Right cardiac atrium (tissue), 5 donors: ENCODE measurements at regions not wholly inside any gene's neighbourhood (a gene's known extent, or its start where the extent isn't known, plus 50 kb on each side); places are given as distances from the start of the nearest gene placed in this dataset.

ENCODE experiments used
- ATAC-seq, 2 donors: fragments of 200-7000 bp; cut with Tn5 transposase; one replicate each; pipeline versions ENCODE4 v1.8.0 to v1.9.1; 2020; ENCODE audit warnings: moderate library complexity in 2 of 2, mild to moderate bottlenecking in 1 of 2
- DNase-seq, 3 donors: peaks; one replicate each; pipeline ENCODE4 v3.0.0-alpha.2; 2020
- H3K27ac ChIP-seq: one replicate; pipeline ENCODE4 v1.5.1; 2013; ENCODE audit warnings: mild to moderate bottlenecking, low read length, control low read depth, moderate library complexity
- H3K27me3 ChIP-seq: one replicate; pipeline ENCODE4 v1.6.1; 2013; ENCODE audit not compliant: control insufficient read depth, insufficient read depth
- H3K4me1 ChIP-seq: one replicate; pipeline ENCODE4 v1.6.1; 2013; ENCODE audit warnings: low read length; ENCODE audit not compliant: control insufficient read depth, insufficient read depth
- H3K4me3 ChIP-seq: one replicate; pipeline ENCODE4 v1.5.1; 2013; ENCODE audit warnings: low read length, control low read depth
- H3K9me3 ChIP-seq: one replicate; pipeline ENCODE4 v1.6.1; 2013; ENCODE audit warnings: low read length; ENCODE audit not compliant: control insufficient read depth
- WGBS: extraction: QIAGEN DNeasy Blood & Tissue Kit; methylation state at CpG from one replicate; pipeline ENCODE4 v1.1.7; 2013; 5-methylcytosine and 5-hydroxymethylcytosine counted together
- intact Hi-C, 4 donors: fragments of 100-400 bp; cut with DNase I; formaldehyde crosslinking; loops; one replicate each; pipeline versions ENCODE4 v1.11.0 to v1.14.0; 2022 to 2023
- donor health status: healthy with polysubstance abuse.
- donor health status: DM: no; HTN: yes; CAD: no.
- donor health status: DM: no; HTN: no; CAD: no.
- donor health status: DM: no; HTN: yes; CAD: no; lungs with severe emphysema.
- donor health status: DM: yes; HTN: yes; CAD: no.

DNA sequence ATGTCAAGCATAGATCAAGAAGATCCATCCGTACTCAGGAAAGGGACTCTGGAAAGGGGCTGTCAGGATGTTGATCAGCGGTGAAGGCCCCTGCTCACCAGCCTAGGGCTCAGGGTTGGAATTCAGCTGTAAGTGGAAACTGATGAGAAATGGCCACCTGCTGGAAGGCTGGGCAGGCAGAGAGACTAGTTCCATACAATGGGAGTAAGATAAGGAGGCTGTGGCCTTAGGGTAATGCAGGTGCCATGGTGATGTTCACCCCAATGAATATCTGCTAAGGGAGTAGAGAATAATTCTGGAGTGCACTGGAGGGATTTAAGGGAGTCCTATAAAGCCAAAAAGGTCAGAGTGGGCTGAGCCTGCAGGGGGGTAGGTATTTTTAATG, 256.6 kb downstream of the CYRIA start:
- ATAC-seq (no peak), DNase-seq (no peak)
- Histone ChIP-seq H3K9me3 (no peaks in the 10 kb centered on the region), H3K4me3 (no peak overlapping the region), H3K27me3 (no peaks in the 10 kb centered on the region), H3K4me1 (peaks cover 2% of the 10 kb centered on the region), H3K27ac (no peak overlapping the region)
- intact Hi-C loops, result no loop called here
- WGBS, result 73% methylated on average over 2 of the region's 2 CpGs

DNA sequence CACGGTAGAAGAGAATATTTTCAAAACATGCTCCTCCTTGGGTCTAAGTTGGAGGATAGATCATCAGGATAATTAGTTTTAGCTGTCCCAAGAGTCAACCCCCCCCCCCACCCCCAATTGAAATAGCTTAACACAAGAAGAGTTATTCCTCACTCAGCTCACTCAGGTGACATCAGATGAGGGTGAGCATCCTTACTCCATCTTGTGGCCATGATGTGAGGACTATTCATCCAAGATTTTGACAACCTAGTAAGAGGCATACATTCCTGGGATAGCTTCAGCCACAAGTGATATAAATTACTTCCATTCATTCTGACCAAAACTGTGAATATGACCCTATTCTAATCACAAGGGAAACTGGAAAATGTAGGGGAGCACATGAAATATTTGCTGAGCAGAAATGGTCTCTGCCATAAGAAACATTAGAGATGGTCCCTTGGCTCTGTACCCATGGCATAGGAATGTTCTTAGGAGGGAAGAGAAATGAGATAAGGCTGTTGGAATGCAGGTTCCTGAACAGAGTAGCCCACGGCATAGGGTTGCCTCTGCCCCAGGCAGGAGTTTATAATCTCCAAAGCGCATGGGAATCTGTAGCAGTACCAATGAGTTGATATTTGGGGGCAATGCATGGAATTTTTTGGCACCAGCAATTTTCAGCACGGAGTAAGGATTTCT, 257.2 kb downstream of the CYRIA start:
- Histone ChIP-seq H3K9me3 (no peaks in the 10 kb centered on the region), H3K27ac (no peak overlapping the region), H3K4me1 (peaks cover 2% of the 10 kb centered on the region), H3K4me3 (no peak overlapping the region), H3K27me3 (no peaks in the 10 kb centered on the region)
- no peak for DNase-seq
- ATAC-seq, result no peak
- intact Hi-C loops, result no loop called here
- 50% methylated on average over 4 of the region's 4 CpGs for WGBS

DNA sequence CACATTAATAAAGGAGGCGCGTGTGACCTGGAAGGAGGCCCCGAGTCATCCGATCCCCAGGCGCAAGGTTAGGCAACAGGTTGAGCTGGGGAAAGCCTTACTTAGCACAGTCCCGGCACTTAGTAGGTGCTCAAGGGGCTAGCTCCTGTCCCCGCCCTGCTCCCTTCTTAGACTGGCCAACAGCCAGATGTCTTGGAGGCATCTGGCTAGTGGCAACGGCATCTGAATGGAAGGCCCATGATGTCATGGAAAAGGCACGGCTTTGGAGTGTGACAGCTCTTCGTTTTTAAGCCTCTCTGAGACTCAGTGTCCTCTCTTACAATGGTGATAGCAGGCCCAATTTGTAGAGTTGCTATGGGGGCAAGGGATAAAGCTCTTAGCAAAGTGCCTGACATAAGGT, 258.3 kb downstream of the CYRIA start:
- 51% methylated on average over 10 of the region's 10 CpGs for WGBS
- intact Hi-C loops, result no loop called here
- peak overlapping the region; percentile 73 for H3K27ac ChIP-seq
- H3K4me3 ChIP-seq, result no peak overlapping the region
- peaks cover 2% of the 10 kb centered on the region for H3K4me1 ChIP-seq
- H3K9me3 ChIP-seq, result no peaks in the 10 kb centered on the region
- ATAC-seq (peak; percentile 71), DNase-seq (peak in 1 of 3 donors; percentile 18)
- H3K27me3 ChIP-seq, result no peaks in the 10 kb centered on the region

DNA sequence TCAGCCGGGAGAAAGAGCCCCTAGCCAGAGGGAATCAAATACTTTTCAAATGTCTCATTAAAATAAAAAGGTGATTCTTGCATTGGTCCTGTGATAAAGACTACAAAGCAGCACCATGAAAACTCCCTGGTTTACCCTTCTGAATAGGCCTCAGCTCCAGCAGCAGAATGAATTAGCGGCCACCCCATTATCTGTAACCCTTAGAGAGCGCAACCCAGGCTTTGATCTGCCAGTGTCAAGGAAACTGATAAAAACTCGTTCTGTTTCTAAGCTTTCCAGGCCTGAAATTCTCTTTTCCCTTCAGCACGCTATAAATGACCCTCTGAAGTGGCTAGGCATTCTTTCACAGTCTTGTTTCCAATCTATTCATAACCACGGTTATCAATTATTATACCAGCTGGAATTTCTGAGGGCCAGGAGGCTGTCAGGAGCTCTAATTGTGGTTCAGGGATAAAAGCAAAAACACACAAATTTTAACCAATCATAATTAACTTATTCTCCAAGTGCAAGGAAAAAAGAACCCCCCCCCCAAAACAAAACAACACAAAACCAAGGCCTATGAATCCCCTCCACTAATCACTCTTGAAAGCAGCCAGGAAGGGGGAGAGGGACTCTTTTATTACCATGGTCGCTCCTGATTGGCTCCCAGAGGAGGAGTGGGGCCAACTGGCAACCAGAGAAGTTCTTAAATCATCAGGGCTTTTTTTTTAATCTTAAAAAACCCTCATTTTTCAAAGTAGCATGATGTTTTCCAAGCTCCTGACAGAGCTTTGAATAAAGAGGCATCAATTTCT, 258.9 kb downstream of the CYRIA start:
- no peak overlapping the region for H3K4me3 ChIP-seq
- no peaks in the 10 kb centered on the region for H3K27me3 ChIP-seq
- H3K27ac ChIP-seq, result peak overlapping the region; percentile 72
- intact Hi-C loops, result no loop called here
- WGBS, result 36% methylated on average over 7 of the region's 7 CpGs
- H3K9me3 ChIP-seq, result no peaks in the 10 kb centered on the region
- ATAC-seq (no peak), DNase-seq (no peak)
- peaks cover 2% of the 10 kb centered on the region for H3K4me1 ChIP-seq

DNA sequence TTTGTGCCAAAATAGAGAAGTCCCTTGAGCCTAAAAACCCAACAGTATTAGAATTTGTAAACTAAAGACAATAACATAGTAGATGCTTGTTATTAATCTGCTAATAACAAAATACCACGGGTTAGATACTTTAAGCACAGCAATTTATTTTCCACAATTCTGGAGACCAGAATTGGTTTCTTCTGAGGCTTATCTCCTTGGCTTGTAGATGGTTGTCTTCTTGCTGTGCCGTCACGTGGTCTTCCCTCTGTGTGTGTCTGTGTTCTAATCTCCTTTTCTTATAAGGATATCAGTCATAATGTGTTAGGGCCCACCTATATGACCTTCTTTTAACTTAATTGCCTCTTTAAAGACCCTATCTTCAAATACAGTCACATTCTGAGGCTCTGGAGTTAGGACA, 260.1 kb downstream of the CYRIA start:
- Histone ChIP-seq H3K27me3 (no peaks in the 10 kb centered on the region), H3K4me1 (peaks cover 2% of the 10 kb centered on the region), H3K9me3 (no peaks in the 10 kb centered on the region), H3K4me3 (no peak overlapping the region), H3K27ac (no peak overlapping the region)
- ATAC-seq (no peak), DNase-seq (no peak)
- intact Hi-C loops, result no loop called here
- WGBS, result 78% methylated on average over 3 of the region's 3 CpGs

DNA sequence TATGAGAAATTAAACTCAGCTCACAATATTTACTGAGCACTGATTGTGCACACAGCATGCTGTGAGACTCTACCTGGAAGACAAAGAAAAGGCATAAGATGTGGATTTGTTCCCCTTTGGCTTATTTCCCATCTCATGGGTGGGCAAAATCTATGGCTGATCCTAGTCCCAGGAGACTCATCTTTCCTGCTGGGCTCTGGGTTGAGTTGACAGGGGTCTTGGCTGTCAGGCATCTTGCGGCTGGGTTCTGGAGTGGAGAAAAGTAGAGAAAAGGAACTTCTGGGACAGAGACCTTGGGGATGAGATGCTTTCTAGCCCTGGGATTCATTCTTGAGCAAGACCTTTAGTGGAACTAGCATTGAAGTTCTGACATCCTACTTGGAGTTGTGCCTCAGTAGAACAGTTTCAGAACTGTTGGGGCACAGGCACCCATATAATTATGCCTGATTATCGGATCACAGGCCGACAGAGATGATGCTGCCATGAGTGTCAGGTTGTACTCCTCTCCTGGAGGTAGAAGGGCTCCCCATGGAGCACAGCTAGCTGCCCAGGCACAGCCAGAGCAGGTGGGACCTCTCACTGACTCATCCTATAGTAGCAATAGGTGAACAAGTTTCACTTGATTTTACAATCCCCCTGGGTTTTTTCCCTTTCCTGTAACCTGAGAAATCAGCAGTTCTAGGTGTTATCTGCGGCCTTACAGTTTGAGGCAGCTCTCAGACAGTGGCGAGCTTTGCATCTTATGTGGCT, 260.9 kb downstream of the CYRIA start:
- intact Hi-C loops, result no loop called here
- DNase-seq (no peak), ATAC-seq (no peak)
- H3K4me1 ChIP-seq, result peaks cover 2% of the 10 kb centered on the region
- H3K4me3 ChIP-seq, result no peak overlapping the region
- H3K27ac ChIP-seq, result no peak overlapping the region
- WGBS, result 70% methylated on average over 5 of the region's 5 CpGs
- no peaks in the 10 kb centered on the region for H3K27me3 ChIP-seq
- H3K9me3 ChIP-seq, result no peaks in the 10 kb centered on the region

DNA sequence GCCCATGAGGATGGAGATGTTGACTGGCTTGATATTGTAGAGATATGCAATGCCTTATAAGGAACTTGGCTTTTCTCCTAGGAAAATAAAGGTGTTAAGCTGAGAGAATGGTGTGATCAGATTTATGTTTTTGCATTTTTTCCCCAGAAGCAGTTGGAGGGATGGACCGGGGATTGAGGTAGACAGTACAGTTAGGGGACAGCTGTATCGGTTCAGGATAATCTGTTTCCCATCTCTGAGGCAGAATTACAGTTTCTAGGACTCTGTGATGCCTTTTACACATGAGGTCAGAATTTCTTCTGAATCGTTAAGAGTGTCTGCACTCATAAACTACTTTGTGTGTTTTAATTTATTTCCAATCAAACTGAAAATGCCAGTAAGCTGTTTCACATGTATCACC, 261.5 kb downstream of the CYRIA start:
- Histone ChIP-seq H3K4me3 (no peak overlapping the region), H3K9me3 (no peaks in the 10 kb centered on the region), H3K27me3 (no peaks in the 10 kb centered on the region), H3K27ac (no peak overlapping the region), H3K4me1 (peaks cover 2% of the 10 kb centered on the region)
- intact Hi-C loops, result no loop called here
- ATAC-seq (no peak), DNase-seq (no peak)
- WGBS, result 29% methylated on average over 3 of the region's 3 CpGs

DNA sequence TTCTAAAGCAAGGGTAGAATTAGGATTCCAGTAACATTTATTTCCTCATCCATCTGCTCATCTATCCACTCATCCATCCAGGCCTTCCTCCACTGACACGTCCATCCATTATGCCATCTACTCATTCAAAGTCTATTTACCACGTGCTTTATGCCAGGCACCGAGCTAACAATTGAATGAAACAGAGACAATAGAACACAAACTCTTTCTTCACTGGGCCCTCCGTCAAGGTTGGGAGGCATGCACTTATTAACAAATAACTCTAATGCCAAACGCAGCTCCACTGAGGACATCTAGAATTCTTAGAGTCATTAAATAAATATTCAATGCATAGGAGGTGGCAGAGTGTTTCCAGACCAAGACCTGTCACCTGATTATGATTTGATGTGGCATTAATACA, 262.7 kb downstream of the CYRIA start:
- ATAC-seq, result no peak

DNA sequence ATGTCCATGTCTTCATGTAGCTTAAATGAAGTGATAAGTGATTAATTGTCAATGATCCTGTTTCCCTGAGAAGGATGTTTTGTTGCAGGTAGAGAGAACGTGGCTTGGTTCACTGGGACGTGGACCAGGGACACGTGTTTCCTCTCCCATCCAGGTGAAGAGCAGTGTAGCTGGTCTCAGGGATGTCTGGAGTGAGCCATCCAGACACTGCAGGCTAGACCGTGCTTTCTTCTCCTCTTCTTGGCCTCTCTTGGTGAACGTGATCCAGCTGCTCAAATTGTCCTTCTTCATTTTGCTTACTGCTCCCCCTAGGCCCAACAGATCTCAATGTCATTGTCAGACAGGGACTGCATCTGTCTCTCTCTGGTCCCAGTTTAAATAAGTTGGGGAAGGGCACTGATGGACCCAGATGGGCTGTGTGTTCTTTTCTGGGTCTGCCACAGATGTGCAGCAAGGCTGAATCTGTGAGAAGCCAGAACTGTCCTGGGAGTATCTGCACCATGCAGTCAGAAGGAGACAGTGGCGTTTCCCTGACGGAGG, 263.8 kb downstream of the CYRIA start:
- Histone ChIP-seq H3K4me3 (no peak overlapping the region), H3K27me3 (no peaks in the 10 kb centered on the region), H3K4me1 (no peaks in the 10 kb centered on the region), H3K27ac (no peak overlapping the region), H3K9me3 (no peaks in the 10 kb centered on the region)
- no peak for ATAC-seq
- WGBS, result 73% methylated on average over 7 of the region's 7 CpGs
- DNase-seq, result no peak
- intact Hi-C loops, result no loop called here

More for the DNA sequence above, 262.7 kb downstream of the CYRIA start:
- 76% methylated on average over 5 of the region's 5 CpGs for WGBS
- intact Hi-C loops, result no loop called here
- Histone ChIP-seq H3K27me3 (no peaks in the 10 kb centered on the region), H3K4me3 (no peak overlapping the region), H3K4me1 (no peaks in the 10 kb centered on the region), H3K9me3 (no peaks in the 10 kb centered on the region), H3K27ac (no peak overlapping the region)
- no peak for DNase-seq

DNA sequence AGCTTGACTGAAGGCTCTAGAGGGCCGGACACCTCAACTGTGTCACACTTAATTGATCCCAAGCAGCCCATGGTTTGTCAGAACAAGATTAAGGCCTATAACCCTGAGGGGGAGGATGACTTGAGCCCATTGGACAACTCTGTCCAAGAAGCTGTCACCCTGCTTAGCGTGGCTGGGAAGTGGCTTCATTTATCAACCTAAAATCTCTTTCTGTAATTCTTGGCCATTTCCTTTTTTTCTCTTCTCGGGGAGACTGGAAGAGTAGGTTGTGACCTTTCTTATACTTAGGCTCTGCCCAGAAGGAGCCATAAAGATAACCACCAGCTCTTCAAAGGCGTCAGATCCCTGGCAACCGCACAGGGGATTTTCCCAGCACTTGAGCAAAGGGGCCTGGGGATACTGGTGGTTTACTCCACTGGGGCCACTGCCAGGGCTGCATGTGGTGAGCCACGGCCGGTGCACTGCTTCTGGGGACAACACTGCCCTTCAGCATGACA, 265.5 kb downstream of the CYRIA start:
- ATAC-seq, result peak; percentile 71 to 76
- intact Hi-C loops, result no loop called here
- 18% methylated on average over 7 of the region's 7 CpGs for WGBS
- Histone ChIP-seq H3K9me3 (no peaks in the 10 kb centered on the region), H3K27me3 (no peaks in the 10 kb centered on the region), H3K27ac (no peak overlapping the region), H3K4me3 (no peak overlapping the region), H3K4me1 (no peaks in the 10 kb centered on the region)
- DNase-seq, result peak; percentile 47 to 76 (median 73)
